HG03575 (cell line): ENCODE measurements at regions not wholly inside any gene's neighbourhood (a gene's known extent, or its start where the extent isn't known, plus 50 kb on each side); places are given as distances from the start of the nearest gene placed in this dataset.

Experiments
- ATAC-seq: cut with Tn5 transposase; IDR thresholded peaks from one replicate; pipeline ENCODE4 v1.9.1; 2021; ENCODE audit not compliant: unreplicated experiment, insufficient number of reproducible peaks, low FRiP score; ENCODE audit errors: extremely low read depth

DNA sequence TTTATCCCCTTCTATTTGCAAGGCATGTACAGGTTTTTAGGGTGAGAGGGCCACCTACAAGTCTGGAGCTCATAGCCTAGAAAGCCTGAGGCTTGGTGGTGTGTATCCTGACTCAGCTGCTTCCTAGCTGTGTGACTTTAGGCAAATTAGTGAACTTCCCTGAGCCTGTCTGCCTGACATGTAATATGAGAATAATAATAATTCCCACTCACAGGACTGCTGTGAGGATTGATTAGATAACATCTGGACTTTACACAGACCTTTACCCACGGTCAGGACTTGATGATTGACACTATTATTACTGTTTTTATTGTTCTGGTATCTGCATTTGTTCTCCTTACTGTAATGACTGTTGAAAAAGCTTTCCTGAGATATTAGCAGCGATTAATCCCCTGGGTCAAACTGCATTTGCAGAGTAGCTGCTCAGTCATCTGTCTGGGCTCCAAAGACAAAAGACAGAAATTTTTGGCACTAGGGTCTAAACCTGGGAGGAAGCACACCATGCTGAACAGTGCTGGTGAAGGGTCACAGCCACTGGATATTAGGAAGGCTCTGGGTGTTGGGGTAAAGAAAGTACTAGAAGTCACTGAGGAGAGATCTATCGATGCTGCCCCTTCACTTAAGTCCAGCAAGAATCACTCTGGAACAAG lies 276.5 kb upstream of the FN1 start:
- ATAC-seq, result no peak

- ATAC-seq, result no peak
Observed at GRCh38 chr2:215711471-215712034, 275.7 kb upstream of the FN1 start.

DNA sequence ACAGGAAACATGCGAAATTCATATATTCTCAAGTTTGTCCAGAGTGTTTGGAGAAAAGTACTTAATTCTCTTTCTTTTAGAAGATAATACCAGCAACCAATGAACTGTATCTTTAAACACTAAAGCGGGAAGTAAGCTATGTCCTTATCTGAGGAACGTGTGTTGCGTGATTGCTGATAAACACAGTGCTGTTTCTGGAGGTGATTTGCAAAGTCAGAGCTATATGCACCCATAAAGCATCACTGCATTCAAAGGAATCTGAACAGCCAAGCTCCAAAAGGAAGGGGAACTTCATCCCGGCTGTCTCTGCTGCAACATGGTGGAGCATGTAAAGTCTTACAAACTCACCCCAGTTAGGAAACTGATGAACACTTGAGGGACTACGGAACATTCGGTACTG lies 271.7 kb upstream of the FN1 start:
- ATAC-seq, result no peak

- ATAC-seq, result no peak
Observed at GRCh38 chr2:215705771-215706361, 270.0 kb upstream of the FN1 start.

DNA sequence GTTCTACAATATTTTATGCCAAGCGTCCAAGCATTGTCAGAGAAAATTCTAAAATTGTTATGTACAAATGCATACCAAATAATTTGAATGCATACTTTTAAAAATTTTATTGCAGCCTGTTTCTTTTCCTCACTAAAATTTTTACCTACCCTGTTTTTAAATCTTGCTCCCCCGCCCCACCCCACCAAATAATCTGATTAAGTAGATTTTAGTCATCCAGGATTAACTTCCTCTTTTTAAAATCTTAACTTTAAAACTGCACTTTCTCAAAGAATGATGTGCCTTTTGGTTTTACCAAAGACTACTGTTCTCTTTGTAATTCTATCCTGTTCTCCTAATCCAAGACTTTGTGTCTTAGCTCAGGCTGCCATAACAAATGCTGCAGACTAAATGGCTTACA lies 269.4 kb upstream of the FN1 start:
- ATAC-seq, result no peak

DNA sequence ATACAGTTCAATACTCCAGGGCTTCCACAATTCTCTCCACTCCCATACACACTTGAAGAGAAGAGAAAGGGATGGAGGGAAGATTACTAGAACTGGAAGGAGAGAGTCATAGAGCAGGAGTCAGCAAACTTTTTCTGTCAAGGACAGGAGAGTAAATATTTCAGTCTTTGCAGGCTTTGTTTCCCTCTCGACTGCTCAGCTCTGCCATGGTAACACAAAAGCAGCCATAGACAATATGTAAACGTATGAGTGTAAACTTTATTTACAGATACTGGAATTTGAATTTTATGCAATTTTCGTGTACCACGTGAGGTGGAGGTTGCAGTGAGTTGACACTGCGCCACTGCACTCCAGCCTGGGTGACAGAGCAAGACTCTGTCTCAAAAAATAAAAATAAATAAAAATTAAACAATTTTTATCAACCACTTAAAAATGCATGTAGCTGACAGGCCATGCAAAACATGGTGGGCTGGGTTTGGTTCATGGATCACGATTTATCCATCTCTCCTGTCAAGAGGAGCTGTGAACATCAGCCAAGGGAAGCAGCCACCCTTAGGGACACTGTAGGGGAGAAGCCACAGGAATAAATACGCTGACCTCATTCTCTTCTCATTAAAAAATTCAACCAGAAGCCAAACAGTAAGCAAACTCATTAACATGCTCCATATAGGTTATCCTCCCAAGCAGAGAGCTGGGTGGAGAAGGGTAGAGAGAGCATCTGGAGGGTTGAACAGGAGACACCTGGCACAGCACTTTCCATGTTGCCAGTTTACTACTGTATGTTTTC lies 266.4 kb upstream of the FN1 start:
- ATAC-seq, result no peak

DNA sequence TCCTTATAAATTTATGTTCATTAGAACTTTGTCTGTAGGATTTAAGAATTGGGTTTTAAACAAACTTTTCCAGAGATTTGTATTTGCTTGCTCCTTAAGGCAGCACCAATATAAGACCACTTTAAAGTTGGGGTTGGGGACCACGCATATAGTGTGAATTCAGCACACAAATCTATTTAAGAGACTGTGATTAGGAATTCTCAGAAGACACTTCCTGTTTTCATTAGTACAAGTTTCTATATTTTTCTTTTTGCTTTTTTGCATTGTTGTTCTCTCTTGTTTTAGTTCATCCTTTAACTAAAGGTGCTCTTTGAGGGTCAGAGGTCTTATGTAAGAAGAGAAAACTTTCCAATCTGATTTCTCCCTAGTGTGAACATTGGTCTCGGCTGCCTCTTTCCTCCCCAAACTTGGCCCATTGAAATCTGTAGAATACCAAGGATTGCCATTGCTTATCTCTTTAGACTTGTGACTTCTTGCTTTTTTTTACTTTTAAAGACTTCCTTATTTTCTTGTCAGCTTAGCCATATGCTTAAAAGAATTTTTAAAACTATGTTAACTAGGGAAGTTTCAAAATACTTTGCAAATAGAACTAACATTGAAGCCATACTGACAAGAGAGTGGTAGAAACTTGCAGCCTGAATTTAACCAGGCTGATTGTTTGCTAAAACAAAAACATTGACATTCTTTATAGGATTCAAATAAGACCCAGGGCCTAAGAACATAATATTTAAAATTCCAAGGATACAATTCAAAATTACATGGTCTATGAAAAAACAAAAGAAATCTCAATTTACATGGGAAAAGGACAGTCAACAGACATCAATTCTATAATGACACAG lies 264.1 kb upstream of the FN1 start:
- no peak for ATAC-seq

GRCh38 chr2:215699018-215699417 lies 263.1 kb upstream of the FN1 start:
- no peak for ATAC-seq

GRCh38 chr2:215698566-215698965 lies 262.7 kb upstream of the FN1 start:
- ATAC-seq, result no peak

DNA sequence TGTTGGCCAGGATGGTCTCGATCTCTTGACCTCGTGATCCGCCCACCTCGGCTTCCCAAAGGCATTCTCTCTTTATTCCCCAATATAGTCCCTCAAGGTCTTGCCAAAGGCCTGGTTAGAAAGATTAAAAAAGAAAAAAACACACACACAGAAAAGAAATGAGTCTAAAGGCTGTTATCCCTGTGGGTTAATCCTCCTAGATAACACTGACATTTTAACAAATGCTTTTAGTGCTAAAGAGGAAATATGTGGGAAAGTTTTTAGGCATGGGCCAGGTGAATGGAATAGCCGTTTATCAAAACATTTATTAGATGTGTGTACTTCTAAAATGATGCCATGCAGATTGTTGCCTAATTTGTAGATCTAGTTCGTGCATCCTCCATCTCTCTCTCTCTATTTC lies 261.6 kb upstream of the FN1 start:
- no peak for ATAC-seq

- ATAC-seq, result no peak
Observed at GRCh38 chr2:215697003-215697402, 261.1 kb upstream of the FN1 start.

GRCh38 chr2:215695861-215696260 lies 260.0 kb upstream of the FN1 start:
- no peak for ATAC-seq

DNA sequence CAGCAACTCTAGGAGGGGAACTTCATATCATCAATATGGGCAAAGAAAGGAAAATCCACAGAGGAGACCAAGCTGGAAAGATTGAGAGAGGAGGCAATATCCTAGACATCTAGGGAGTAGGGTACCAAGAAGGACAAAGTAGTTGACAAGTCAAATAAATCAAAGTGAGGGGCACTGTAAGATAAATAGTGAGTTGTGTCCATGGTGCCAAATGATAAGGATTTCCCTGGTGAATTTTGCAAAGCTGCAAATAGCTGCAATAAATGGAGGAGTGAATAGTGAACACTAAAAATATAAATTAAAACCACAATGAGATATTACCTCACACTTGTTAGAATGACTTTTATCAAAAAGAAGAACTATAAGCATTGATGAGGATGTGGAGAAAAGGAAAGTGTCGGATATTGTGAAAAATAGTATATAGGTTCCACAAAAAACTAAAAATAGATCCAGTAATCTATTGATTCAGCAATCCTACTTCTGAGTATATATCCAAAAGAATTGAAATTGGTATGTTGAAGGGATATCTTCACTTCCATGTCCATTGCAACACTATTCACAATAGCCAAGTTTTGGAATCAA lies 258.2 kb upstream of the FN1 start:
- no peak for ATAC-seq

GRCh38 chr2:215693193-215693998 lies 257.5 kb upstream of the FN1 start:
- no peak for ATAC-seq

GRCh38 chr2:215692387-215693079 lies 256.7 kb upstream of the FN1 start:
- ATAC-seq, result no peak

DNA sequence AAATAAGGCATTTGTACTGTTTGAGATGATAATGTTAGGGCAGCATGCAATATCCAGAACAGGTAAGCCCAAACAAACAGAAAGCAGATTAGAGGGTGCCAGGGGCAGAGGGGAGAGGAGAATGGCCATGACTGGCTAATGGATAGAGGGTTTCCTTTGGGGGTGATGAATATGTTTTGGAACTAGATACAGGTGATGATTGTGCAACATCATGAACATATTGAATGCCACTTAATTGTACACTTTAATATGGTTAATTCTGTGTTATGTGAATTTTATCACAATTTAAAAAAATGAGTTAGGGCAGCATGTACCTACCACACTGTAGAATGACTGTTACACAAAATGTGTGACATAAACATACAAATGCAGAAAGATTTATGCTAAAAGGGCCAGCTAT lies 255.5 kb upstream of the FN1 start:
- ATAC-seq, result no peak

DNA sequence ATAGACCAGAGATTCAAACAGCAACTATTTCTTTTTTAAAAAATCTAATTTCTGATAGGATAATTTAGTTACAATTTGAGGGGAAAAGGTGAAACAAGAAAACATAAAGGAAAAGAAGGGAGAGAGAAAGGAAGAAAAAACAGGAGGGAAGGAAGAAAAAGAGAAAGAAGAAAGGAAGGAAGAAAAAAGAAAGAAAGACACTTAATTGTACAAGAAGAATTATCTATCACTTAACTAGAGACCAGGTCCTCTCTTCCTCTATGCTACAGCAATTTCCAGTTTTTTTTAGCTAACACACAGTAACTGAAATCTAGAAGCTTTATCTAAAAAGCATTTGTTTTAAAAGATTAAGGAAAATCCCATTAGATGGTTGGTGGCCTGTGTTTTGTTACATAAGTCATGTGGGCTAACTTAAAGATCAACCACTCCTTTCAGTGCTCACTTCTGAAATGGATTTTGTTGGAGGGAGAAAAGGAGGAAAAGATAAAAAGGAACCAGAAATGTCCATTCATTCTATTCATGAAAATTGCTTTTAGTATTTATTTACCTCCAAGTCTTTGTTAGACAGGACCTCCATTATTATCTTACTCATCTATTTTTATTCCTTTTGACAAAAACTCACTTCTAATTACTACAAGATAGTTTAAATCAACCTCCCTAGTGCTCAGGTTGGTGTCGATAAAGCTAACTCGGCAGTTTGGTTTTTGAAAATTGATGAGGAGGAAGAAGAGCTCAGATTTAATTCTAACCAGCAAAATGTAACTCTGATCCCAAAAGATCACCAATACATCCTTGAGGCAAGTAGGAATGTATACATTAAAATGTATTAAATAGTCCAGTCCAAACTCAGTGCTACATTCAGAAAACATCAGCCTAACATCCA lies 251.5 kb upstream of the FN1 start:
- no peak for ATAC-seq
